Ecto neural progenitor cell (in vitro differentiated cells): ENCODE measurements at regions not wholly inside any gene's neighbourhood (a gene's known extent, or its start where the extent isn't known, plus 50 kb on each side); places are given as distances from the start of the nearest gene placed in this dataset.

Experiments used
- DNase-seq: peaks from one replicate; pipeline ENCODE4 v3.0.0-alpha.2; 2018; ENCODE audit warnings: low spot score

GRCh38 chr3:34183114-34183513 lies 384.7 kb downstream of the PDCD6IP start:
- DNase-seq, result no peak

DNA sequence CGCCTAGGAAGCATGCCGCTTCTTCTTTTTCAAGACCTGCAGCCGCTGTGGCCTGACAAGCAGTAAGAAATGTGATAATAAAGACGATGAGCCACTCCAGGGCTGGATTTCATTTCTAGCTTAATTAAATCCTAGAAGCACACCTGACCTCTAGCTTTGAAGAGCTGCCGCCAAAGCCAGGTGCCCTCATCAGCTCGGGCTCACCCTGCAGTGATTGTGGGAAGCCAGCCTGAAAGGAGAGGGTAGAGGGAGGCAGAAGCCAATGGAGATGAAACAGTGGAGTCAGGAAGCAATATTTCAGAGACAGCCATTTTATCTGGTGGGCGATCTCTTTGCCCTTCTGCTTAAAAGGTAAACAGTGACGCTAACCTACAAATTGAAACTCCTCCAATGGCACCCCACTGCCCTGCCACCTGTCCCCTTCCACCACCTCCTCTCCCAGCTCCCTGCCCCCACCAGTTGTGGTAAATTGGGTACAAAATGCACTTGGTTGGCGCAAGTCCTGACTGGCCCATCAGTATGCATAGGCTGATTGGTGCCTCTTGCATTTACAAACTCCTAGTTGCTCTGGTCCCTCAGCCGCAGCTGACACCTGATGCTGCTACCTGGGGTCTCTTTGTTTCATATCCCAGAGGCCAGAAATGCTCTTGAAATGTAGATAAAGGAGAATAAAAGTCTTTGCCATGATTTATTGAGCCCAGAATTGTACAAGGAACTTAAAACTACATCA lies 385.3 kb downstream of the PDCD6IP start:
- DNase-seq, result no peak

- DNase-seq, result no peak
Observed at GRCh38 chr3:34185301-34185700, 386.9 kb downstream of the PDCD6IP start.

DNA sequence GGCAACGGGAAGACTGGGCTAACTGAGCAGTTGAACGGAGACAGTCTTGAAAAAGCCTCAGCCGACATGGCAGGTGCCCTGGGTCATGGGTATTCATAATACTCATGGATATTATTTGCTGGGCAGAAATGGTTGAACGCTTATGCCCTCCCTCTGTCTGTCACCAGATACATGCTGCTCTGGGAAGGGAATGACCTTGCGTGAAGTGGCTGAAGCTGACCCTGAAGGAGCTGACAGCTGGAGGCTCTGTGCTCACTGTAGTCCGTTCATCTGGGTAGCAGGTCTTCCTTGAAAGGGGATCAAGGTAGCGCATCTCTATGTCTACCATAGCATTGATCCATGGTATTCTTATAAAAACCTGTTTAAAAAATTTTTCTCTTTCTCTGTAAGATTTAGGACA lies 390.7 kb downstream of the PDCD6IP start:
- no peak for DNase-seq

GRCh38 chr3:34196914-34197313 lies 398.5 kb downstream of the PDCD6IP start:
- no peak for DNase-seq

DNA sequence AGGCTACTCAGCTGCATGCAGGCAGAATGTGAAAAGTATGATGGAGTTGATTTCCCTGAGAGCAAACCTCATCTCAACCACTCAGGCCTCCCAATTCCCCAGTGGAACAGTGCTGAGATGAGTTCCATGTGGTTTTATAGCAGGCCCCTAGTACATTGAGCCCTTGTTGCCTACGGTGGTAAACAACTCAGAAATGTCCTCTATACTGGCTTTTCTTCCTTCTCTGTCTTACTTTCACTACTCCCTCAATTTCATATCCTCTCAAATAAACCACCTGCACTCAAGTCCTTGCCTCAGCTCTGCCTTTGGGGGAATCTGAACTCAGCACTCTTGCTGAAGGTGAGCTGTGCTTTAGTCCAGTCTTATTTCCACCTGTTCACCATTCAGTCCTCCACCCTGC lies 399.9 kb downstream of the PDCD6IP start:
- no peak for DNase-seq

- no peak for DNase-seq
Observed at GRCh38 chr3:34200576-34200975, 402.1 kb downstream of the PDCD6IP start.

DNA sequence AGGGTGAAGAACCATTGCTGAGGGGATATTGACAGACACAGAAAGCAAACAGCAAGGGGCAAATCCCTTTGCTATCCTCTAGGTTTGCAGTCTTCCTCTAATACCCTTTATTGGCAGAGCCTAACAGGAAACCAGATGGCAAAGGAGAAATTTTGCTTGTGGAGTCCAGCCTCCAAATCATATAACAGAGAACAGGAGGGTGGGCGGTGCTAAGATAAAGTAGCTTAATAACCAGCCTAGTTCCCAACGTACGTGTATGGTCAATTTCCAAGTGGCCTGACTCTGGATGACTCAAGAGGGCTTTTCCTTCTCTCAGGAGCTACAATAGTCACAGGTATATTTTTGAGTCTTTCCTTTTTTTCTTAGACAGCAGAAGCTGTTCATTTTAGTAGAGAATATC lies 404.5 kb downstream of the PDCD6IP start:
- DNase-seq, result no peak

DNA sequence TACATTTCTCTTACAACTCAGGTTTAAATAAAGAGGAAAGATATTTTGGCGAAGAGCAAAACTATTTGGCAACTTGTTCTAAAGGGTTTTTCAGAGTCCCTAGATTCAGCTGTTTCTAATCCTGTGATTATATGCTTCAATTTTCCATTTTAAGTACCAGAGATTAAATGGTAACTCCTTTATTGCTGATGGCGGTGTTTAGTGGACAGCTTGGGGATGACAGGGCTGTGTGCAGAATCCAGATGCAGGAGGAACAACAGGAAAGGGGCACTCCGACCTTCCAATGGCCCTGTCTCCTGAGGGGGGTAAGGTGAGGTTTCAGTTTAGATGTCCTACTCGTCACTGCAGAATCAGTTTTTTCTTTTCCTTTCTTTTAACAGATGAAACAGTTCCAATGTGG lies 405.0 kb downstream of the PDCD6IP start:
- no peak for DNase-seq

DNA sequence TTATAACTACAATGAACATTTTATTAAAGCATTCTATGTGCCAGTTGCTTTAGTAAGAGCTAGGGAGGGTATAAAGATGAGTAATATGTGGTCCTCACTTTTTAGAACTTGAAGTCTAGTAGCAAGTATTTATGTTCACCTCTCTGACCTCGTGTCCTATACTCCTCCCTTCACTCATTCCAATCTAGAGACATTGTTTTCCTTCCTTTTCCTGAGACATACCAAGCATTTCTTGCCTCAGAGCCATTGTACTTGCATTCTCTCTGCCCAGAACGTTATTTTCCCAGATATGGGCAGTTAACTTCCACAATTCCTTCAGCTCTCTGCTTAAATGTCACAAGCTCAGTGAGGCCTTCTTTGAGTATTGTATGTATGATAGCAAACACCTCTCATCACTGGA lies 408.6 kb downstream of the PDCD6IP start:
- DNase-seq, result no peak

GRCh38 chr3:34207806-34208205 lies 409.4 kb downstream of the PDCD6IP start:
- no peak for DNase-seq

DNA sequence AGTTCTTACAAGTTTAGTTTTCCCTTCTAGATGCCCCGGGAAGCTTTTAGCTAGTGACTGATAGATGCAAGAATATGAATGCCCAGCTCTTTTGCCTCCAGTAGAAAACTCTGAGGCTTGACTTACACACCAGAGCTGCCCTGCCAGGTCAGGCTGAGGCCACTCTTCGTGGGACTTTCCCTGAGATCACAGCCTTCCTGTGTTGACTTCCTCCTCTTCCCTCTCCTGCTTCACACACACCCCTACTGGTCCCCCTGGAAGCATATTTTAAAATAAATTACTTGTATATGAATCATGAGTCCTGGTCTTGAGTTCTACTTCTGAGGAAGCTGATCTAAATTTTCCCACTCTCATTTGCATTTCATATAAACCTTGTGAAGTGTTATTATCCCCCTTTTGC lies 413.7 kb downstream of the PDCD6IP start:
- no peak for DNase-seq

GRCh38 chr3:34212656-34213055 lies 414.2 kb downstream of the PDCD6IP start:
- no peak for DNase-seq

- no peak for DNase-seq
Observed at GRCh38 chr3:34213478-34213877, 415.0 kb downstream of the PDCD6IP start.

DNA sequence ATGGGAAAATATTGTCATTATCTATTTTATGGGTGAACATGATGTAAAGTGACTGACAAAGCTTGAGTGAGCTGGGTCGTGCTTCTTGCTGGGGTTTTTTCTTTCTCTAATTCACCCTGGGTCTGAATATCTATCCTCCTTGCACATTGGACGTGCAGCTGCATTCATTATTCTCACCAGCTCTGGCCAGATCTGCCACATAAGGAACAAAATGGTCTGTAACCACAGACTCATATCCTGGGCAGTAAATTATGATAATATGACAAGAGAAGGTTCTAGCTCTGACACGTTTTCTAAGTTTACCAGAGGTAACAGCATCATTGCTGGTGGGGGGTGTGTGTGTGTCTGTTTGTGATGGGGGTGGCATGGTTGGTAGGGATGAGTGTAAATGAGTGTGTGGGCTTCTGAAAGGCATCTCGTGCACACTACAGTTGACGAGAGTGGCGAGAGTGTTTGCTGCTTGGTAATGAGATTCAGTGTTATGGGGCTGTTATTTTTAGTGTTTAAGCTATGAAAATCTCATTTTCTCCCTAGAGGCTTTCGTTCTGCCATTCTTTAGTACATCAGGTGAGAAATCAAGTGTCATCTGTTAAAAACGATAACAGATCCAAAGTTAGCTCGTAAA lies 418.4 kb downstream of the PDCD6IP start:
- DNase-seq, result no peak

DNA sequence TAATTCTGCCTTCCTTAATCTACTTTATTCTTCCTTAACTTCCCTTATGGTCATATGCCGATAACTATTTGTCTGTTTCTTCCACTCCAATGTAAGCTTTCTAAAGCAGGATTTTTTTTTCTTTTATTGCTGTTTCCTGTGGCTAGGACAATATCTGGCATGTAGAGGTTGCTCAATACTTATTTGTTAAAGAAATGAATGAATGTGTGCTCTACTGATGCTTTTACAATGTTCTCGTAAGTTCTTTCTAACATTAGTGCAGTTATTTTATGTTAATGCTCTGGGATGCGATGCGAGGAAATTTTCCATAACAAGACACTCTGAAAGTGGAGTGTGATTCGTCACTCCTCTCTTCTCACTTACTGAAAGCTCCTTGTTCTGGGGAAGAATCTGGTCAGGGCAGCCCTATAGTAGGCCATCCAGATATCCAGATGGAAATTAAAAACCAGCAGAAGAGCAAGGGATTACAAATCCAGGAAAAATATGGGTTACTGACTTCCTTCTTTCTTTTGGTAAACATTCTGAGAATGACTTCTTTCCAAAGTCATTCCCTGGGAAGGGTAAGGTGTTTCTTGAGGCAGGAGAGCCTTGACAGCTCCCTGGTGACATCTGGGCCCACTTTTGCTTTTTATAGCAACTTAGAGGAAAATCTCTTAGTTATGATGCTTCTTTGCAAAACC lies 420.4 kb downstream of the PDCD6IP start:
- no peak for DNase-seq

DNA sequence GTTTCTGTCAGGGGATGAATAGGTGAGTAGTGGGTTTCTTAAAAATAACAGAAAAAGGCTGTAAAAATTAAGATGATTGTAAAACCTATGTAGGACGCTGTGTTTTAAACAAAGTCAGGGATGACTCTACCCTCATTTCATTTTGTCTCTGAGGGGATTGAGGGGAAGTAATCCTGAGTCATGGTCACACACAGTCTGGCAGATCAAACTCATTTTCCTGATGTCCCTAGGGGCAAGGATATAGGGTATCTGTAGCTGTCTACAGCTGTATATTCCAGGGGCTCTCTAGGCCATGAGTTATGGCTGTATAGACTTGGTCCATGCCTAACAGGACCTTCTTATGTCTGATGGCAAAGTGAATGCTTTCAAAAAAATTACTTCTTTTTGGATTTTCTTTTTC lies 421.1 kb downstream of the PDCD6IP start:
- DNase-seq, result no peak

- DNase-seq, result no peak
Observed at GRCh38 chr3:34225821-34226366, 427.5 kb downstream of the PDCD6IP start.

GRCh38 chr3:34229876-34230275 lies 431.4 kb downstream of the PDCD6IP start:
- no peak for DNase-seq

DNA sequence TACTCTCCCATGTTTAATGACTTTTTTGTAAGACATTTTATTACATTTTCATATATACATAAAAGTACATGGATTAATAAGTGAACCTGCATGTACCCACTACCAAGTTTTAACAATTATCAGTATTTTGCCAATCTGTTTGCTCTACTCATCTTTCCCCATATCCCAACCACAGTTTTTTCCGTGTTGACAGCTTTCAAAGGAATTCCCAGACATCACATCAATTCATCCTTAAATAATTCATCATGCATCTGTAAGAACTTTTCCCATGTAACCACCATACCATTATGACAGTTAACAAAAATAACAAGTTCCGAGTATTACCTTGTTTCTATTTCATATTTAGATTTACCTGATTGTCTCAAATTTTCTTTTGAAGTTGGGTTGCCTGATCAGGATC lies 436.7 kb downstream of the PDCD6IP start:
- no peak for DNase-seq

GRCh38 chr3:34237946-34238345 lies 439.5 kb downstream of the PDCD6IP start:
- DNase-seq, result no peak

- DNase-seq, result no peak
Observed at GRCh38 chr3:34238407-34238806, 440.0 kb downstream of the PDCD6IP start.

DNA sequence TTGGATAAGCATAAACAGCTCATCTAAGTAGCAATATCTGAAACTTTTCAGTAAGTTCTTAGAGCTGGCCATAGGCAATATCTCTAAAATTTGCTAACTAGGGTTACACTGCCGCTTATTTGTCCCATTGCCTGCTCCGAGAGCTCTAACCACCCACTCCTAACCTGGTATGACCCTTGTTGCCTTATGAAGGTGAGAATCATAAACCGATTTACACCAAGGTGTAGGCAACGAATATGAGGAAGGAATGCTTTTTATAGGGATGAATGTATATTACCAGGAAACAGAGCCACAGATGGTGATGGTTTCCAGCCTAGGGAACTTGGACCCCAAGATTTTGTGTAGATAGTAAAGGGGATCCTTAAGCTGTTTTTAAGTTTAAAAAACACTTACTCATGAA lies 440.9 kb downstream of the PDCD6IP start:
- DNase-seq, result no peak
